ENCODE measurements at regions not wholly inside any gene's neighbourhood (a gene's known extent, or its start where the extent isn't known, plus 50 kb on each side); places are given as distances from the start of the nearest gene placed in this dataset.
"Not testable (repeated sequence)": the region's sequence is repeated elsewhere in the genome, so short reads cannot be mapped to it uniquely, and the experiment has no call there.

DNA sequence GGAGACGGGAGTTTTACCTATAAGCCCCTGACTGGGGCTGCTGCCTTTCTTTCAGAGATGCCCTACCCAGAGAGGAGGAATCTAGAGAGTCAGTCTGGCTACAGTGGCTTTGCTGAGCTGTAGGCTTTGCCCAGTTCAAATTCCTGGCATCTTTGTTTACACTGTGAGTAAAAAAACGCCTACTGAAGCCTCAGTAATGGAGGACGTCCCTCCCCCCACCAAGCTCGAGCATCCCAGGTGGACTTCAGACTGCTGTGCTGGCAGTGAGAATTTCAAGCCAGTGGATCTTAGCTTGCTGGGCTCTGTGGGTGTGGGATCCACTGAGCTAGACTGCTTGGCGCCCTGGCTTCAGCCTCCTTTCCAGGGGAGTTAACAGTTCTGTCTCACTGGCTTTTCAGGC lies 237.1 kb upstream of the NT5E start:
- TF ChIP-seq, protein P1, sequence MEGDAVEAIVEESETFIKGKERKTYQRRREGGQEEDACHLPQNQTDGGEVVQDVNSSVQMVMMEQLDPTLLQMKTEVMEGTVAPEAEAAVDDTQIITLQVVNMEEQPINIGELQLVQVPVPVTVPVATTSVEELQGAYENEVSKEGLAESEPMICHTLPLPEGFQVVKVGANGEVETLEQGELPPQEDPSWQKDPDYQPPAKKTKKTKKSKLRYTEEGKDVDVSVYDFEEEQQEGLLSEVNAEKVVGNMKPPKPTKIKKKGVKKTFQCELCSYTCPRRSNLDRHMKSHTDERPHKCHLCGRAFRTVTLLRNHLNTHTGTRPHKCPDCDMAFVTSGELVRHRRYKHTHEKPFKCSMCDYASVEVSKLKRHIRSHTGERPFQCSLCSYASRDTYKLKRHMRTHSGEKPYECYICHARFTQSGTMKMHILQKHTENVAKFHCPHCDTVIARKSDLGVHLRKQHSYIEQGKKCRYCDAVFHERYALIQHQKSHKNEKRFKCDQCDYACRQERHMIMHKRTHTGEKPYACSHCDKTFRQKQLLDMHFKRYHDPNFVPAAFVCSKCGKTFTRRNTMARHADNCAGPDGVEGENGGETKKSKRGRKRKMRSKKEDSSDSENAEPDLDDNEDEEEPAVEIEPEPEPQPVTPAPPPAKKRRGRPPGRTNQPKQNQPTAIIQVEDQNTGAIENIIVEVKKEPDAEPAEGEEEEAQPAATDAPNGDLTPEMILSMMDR (IDR thresholded peaks at IDR 0.05; ENCODE audit: low read depth, low read length, missing input control) = not testable (repeated sequence)
- TF ChIP-seq YY1, JUND, FOXA1 (IDR thresholded peaks at IDR 0.05): not testable (repeated sequence)
- TF ChIP-seq, protein P2, sequence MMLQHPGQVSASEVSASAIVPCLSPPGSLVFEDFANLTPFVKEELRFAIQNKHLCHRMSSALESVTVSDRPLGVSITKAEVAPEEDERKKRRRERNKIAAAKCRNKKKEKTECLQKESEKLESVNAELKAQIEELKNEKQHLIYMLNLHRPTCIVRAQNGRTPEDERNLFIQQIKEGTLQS (IDR thresholded peaks at IDR 0.05) = not testable (repeated sequence)
- TF ChIP-seq, protein P3, sequence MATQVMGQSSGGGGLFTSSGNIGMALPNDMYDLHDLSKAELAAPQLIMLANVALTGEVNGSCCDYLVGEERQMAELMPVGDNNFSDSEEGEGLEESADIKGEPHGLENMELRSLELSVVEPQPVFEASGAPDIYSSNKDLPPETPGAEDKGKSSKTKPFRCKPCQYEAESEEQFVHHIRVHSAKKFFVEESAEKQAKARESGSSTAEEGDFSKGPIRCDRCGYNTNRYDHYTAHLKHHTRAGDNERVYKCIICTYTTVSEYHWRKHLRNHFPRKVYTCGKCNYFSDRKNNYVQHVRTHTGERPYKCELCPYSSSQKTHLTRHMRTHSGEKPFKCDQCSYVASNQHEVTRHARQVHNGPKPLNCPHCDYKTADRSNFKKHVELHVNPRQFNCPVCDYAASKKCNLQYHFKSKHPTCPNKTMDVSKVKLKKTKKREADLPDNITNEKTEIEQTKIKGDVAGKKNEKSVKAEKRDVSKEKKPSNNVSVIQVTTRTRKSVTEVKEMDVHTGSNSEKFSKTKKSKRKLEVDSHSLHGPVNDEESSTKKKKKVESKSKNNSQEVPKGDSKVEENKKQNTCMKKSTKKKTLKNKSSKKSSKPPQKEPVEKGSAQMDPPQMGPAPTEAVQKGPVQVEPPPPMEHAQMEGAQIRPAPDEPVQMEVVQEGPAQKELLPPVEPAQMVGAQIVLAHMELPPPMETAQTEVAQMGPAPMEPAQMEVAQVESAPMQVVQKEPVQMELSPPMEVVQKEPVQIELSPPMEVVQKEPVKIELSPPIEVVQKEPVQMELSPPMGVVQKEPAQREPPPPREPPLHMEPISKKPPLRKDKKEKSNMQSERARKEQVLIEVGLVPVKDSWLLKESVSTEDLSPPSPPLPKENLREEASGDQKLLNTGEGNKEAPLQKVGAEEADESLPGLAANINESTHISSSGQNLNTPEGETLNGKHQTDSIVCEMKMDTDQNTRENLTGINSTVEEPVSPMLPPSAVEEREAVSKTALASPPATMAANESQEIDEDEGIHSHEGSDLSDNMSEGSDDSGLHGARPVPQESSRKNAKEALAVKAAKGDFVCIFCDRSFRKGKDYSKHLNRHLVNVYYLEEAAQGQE (IDR thresholded peaks at IDR 0.05) = not testable (repeated sequence)
- TF ChIP-seq, protein P4, sequence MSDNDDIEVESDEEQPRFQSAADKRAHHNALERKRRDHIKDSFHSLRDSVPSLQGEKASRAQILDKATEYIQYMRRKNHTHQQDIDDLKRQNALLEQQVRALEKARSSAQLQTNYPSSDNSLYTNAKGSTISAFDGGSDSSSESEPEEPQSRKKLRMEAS (IDR thresholded peaks at IDR 0.05) = not testable (repeated sequence)
